ENCODE measurements at regions not wholly inside any gene's neighbourhood (a gene's known extent, or its start where the extent isn't known, plus 50 kb on each side); places are given as distances from the start of the nearest gene placed in this dataset.

GRCh38 chr3:75015280-75015679 is 400.8 kb upstream of the CNTN3 start:
- TF ChIP-seq, protein P1, sequence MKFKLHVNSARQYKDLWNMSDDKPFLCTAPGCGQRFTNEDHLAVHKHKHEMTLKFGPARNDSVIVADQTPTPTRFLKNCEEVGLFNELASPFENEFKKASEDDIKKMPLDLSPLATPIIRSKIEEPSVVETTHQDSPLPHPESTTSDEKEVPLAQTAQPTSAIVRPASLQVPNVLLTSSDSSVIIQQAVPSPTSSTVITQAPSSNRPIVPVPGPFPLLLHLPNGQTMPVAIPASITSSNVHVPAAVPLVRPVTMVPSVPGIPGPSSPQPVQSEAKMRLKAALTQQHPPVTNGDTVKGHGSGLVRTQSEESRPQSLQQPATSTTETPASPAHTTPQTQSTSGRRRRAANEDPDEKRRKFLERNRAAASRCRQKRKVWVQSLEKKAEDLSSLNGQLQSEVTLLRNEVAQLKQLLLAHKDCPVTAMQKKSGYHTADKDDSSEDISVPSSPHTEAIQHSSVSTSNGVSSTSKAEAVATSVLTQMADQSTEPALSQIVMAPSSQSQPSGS (IDR thresholded peaks at IDR 0.05; ENCODE audit: low read length), result no peak
- no peak for TF ChIP-seq MXI1 (IDR thresholded peaks at IDR 0.05; ENCODE audit: low read depth, low read length)
- no peak for TF ChIP-seq EP300 (IDR thresholded peaks at IDR 0.05; ENCODE audit: borderline replicate concordance in 1 of 2, control insufficient read depth in 1 of 2, low read depth in 2 of 2, low read length in 2 of 2)

Data from GM12878 (cell line).